ENCODE measurements at regions not wholly inside any gene's neighbourhood (a gene's known extent, or its start where the extent isn't known, plus 50 kb on each side); places are given as distances from the start of the nearest gene placed in this dataset.

GRCh38 chr1:234925440-234926263 lies 203.0 kb downstream of the TOMM20 start:
- DNase-seq (ENCODE audit: extremely low spot score, insufficient read length, low read depth), result no peak
- FAIRE-seq, result peak; percentile 44

- no peak for FAIRE-seq
Measured at GRCh38 chr1:234924450-234925355, 203.9 kb downstream of the TOMM20 start.

GRCh38 chr1:234923626-234924025 lies 205.0 kb downstream of the TOMM20 start:
- no peak for FAIRE-seq
- DNase-seq (ENCODE audit: extremely low spot score, insufficient read length, low read depth), result no peak

More at GRCh38 chr1:234924450-234925355, 203.9 kb downstream of the TOMM20 start:
- no peak for DNase-seq (ENCODE audit: extremely low spot score, insufficient read length, low read depth)

- no peak for FAIRE-seq
- no peak for DNase-seq (ENCODE audit: extremely low spot score, insufficient read length, low read depth)
Measured at GRCh38 chr1:234922987-234923386, 205.7 kb downstream of the TOMM20 start.

- DNase-seq (ENCODE audit: extremely low spot score, insufficient read length, low read depth) (no peak), FAIRE-seq (no peak)
Measured at GRCh38 chr1:234921266-234922062, 207.2 kb downstream of the TOMM20 start.

- no peak for FAIRE-seq
- no peak for DNase-seq (ENCODE audit: extremely low spot score, insufficient read length, low read depth)
Measured at GRCh38 chr1:234920843-234921140, 207.8 kb downstream of the TOMM20 start.

GRCh38 chr1:234920136-234920842 lies 208.3 kb downstream of the TOMM20 start:
- DNase-seq (ENCODE audit: extremely low spot score, insufficient read length, low read depth) (no peak), FAIRE-seq (no peak)

- FAIRE-seq (no peak), DNase-seq (ENCODE audit: extremely low spot score, insufficient read length, low read depth) (no peak)
Measured at GRCh38 chr1:234918961-234919761, 209.5 kb downstream of the TOMM20 start.

GRCh38 chr1:234918181-234918841 lies 210.3 kb downstream of the TOMM20 start:
- no peak for DNase-seq (ENCODE audit: extremely low spot score, insufficient read length, low read depth)
- no peak for FAIRE-seq

GRCh38 chr1:234917495-234918180 lies 211.0 kb downstream of the TOMM20 start:
- DNase-seq (ENCODE audit: extremely low spot score, insufficient read length, low read depth), result no peak
- no peak for FAIRE-seq

- FAIRE-seq, result peak; percentile 63
Measured at GRCh38 chr1:234916840-234917239, 211.8 kb downstream of the TOMM20 start.

GRCh38 chr1:234915924-234916675 lies 212.5 kb downstream of the TOMM20 start:
- no peak for FAIRE-seq
- no peak for DNase-seq (ENCODE audit: extremely low spot score, insufficient read length, low read depth)

More at GRCh38 chr1:234916840-234917239, 211.8 kb downstream of the TOMM20 start:
- no peak for DNase-seq (ENCODE audit: extremely low spot score, insufficient read length, low read depth)

- no peak for DNase-seq (ENCODE audit: extremely low spot score, insufficient read length, low read depth)
- FAIRE-seq, result no peak
Measured at GRCh38 chr1:234914606-234915290, 213.9 kb downstream of the TOMM20 start.

GRCh38 chr1:234913771-234914170 lies 214.9 kb downstream of the TOMM20 start:
- no peak for DNase-seq (ENCODE audit: extremely low spot score, insufficient read length, low read depth)
- FAIRE-seq, result no peak

GRCh38 chr1:234913278-234913649 lies 215.4 kb downstream of the TOMM20 start:
- DNase-seq (ENCODE audit: extremely low spot score, insufficient read length, low read depth) (no peak), FAIRE-seq (no peak)

GRCh38 chr1:234912548-234913277 lies 215.9 kb downstream of the TOMM20 start:
- DNase-seq (ENCODE audit: extremely low spot score, insufficient read length, low read depth) (no peak), FAIRE-seq (no peak)

Measured in GM18507 (cell line).